Astrocyte (in vitro differentiated cells and primary cell): ENCODE measurements at regions not wholly inside any gene's neighbourhood (a gene's known extent, or its start where the extent isn't known, plus 50 kb on each side); places are given as distances from the start of the nearest gene placed in this dataset.

Source experiments
- DNase-seq: peaks from one replicate; pipeline ENCODE4 v3.0.0-alpha.2; 2010; ENCODE audit warnings: low read depth
- FAIRE-seq: peaks from 2 replicates; lab custom pipeline; 2011; peaks lifted over from hg19 to GRCh38; lab: Jason Lieb, UNC
- H2AFZ ChIP-seq: 2 replicates; pipeline ENCODE4 v1.6.0; 2012; ENCODE audit warnings: low read depth, low read length, inconsistent platforms
- H3K27ac ChIP-seq: 2 replicates; pipeline ENCODE4 v1.5.1; 2011; ENCODE audit warnings: low read depth, low read length, inconsistent platforms
- H3K27me3 ChIP-seq: 2 replicates; pipeline ENCODE4 v1.6.0; 2011; ENCODE audit warnings: low read length, inconsistent platforms; ENCODE audit not compliant: insufficient read depth
- H3K36me3 ChIP-seq: 2 replicates; pipeline ENCODE4 v1.5.1; 2011; ENCODE audit warnings: low read length, inconsistent platforms; ENCODE audit not compliant: insufficient read depth
- H3K4me1 ChIP-seq: 2 replicates; pipeline ENCODE4 v1.5.1; 2011; ENCODE audit warnings: low read length, inconsistent platforms; ENCODE audit not compliant: insufficient read depth
- H3K4me2 ChIP-seq: 2 replicates; pipeline ENCODE4 v1.6.0; 2012; ENCODE audit warnings: low read length, inconsistent platforms
- H3K4me3 ChIP-seq: 2 replicates; pipeline ENCODE4 v1.5.1; 2011; ENCODE audit warnings: low read depth, mild to moderate bottlenecking, low read length, inconsistent platforms; ENCODE audit not compliant: insufficient read depth
- H3K79me2 ChIP-seq: 2 replicates; pipeline ENCODE4 v1.6.0; 2012; ENCODE audit warnings: mild to moderate bottlenecking, low read length, inconsistent platforms; ENCODE audit not compliant: insufficient read depth
- H3K9ac ChIP-seq: 2 replicates; pipeline ENCODE4 v1.6.0; 2012; ENCODE audit warnings: mild to moderate bottlenecking, low read length, inconsistent platforms
- H3K9me3 ChIP-seq: 2 replicates; pipeline ENCODE4 v1.5.1; 2012; ENCODE audit warnings: low read depth, mild to moderate bottlenecking, low read length, inconsistent platforms; ENCODE audit not compliant: insufficient read depth
- H4K20me1 ChIP-seq: 2 replicates; pipeline ENCODE4 v1.6.0; 2012; ENCODE audit warnings: low read length, inconsistent platforms; ENCODE audit not compliant: insufficient read depth
- H3K27ac Mint-ChIP-seq: one replicate; pipeline ENCODE4 v1.8.0; 2021; ENCODE audit warnings: mild to moderate bottlenecking, mixed read lengths; ENCODE audit not compliant: unreplicated experiment
- H3K27me3 Mint-ChIP-seq: one replicate; pipeline ENCODE4 v1.8.0; 2021; ENCODE audit warnings: low read depth, mixed read lengths; ENCODE audit not compliant: unreplicated experiment
- H3K36me3 Mint-ChIP-seq: one replicate; pipeline ENCODE4 v1.8.0; 2021; ENCODE audit warnings: low read depth, mixed read lengths; ENCODE audit not compliant: unreplicated experiment
- H3K4me1 Mint-ChIP-seq: one replicate; pipeline ENCODE4 v1.8.0; 2021; ENCODE audit warnings: low read depth, mixed read lengths; ENCODE audit not compliant: unreplicated experiment
- H3K4me3 Mint-ChIP-seq: one replicate; pipeline ENCODE4 v1.8.0; 2021; ENCODE audit warnings: mild to moderate bottlenecking, moderate library complexity, mixed read lengths; ENCODE audit not compliant: unreplicated experiment
- H3K9me3 Mint-ChIP-seq: one replicate; pipeline ENCODE4 v1.8.0; 2021; ENCODE audit warnings: mild to moderate bottlenecking, mixed read lengths; ENCODE audit not compliant: unreplicated experiment
- CTCF ChIP-seq: IDR thresholded peaks from 2 replicates; pipeline ENCODE4 v1.5.1; 2011; ENCODE audit warnings: low read depth, mild to moderate bottlenecking, inconsistent platforms, low read length, moderate library complexity; ENCODE audit not compliant: insufficient read depth
- EZH2 ChIP-seq: IDR thresholded peaks from 2 replicates; pipeline ENCODE4 v1.6.1; 2012; ENCODE audit warnings: mild to moderate bottlenecking, low read length, inconsistent platforms; ENCODE audit not compliant: insufficient read depth

- H3K36me3 Mint-ChIP-seq = no peaks in the 10 kb centered on the region
- Histone ChIP-seq H3K4me3 (no peak overlapping the region), H2AFZ (no peak overlapping the region), H3K9ac (no peak overlapping the region), H3K79me2 (no peaks in the 10 kb centered on the region), H4K20me1 (no peaks in the 10 kb centered on the region), H3K27ac (no peak overlapping the region), H3K9me3 (no peaks in the 10 kb centered on the region), H3K4me2 (no peak overlapping the region), H3K4me1 (no peaks in the 10 kb centered on the region), H3K36me3 (no peaks in the 10 kb centered on the region), H3K27me3 (no peaks in the 10 kb centered on the region)
- H3K9me3 Mint-ChIP-seq = peaks cover 11% of the 10 kb centered on the region
- TF ChIP-seq CTCF = no peak
- TF ChIP-seq EZH2 = no peak
- no peak overlapping the region for H3K4me3 Mint-ChIP-seq
- no peak for FAIRE-seq
- no peak overlapping the region for H3K27ac Mint-ChIP-seq
- H3K4me1 Mint-ChIP-seq = no peaks in the 10 kb centered on the region
- H3K27me3 Mint-ChIP-seq = no peaks in the 10 kb centered on the region
- DNase-seq = no peak
Observed at GRCh38 chr4:155107059-155107458, 101.4 kb upstream of the NPY2R start.

- no peaks in the 10 kb centered on the region for H3K4me1 ChIP-seq
- H3K4me3 ChIP-seq = no peak overlapping the region
- H3K27me3 Mint-ChIP-seq = no peaks in the 10 kb centered on the region
- DNase-seq (no peak), FAIRE-seq (no peak)
- H3K27me3 ChIP-seq = no peaks in the 10 kb centered on the region
- peaks cover 16% of the 10 kb centered on the region for H3K9me3 Mint-ChIP-seq
- H4K20me1 ChIP-seq = no peaks in the 10 kb centered on the region
- no peaks in the 10 kb centered on the region for H3K79me2 ChIP-seq
- H3K36me3 Mint-ChIP-seq = no peaks in the 10 kb centered on the region
- TF ChIP-seq EZH2 (no peak), CTCF (no peak)
- no peak overlapping the region for H3K27ac Mint-ChIP-seq
- H3K9ac ChIP-seq = no peak overlapping the region
- no peaks in the 10 kb centered on the region for H3K36me3 ChIP-seq
- H3K4me2 ChIP-seq = no peak overlapping the region
- no peak overlapping the region for H3K4me3 Mint-ChIP-seq
- H3K4me1 Mint-ChIP-seq = no peaks in the 10 kb centered on the region
- H2AFZ ChIP-seq = no peak overlapping the region
- H3K27ac ChIP-seq = no peak overlapping the region
- peaks cover 6% of the 10 kb centered on the region for H3K9me3 ChIP-seq
Observed at GRCh38 chr4:155114790-155115189, 93.6 kb upstream of the NPY2R start.

DNA sequence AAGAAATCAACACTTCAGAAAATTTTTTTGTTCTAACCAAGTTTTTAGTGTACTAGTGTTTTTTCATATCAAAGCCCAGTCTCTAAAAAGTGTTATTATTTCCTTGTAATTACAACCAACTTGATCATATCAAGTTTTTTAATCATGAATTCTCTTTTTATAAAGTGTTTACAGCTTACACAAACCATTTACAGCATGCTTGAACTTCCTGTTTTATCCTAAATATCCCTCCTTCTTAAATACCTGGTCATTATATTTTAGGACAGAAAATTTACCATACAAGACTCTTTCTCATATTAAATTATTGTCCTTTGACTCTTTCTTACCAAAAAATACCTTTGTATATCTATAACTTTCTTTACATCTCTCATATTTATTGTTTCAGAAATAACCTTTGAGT is 89.4 kb upstream of the NPY2R start:
- Mint-ChIP-seq H3K4me1 (no peaks in the 10 kb centered on the region), H3K4me3 (no peak overlapping the region), H3K36me3 (no peaks in the 10 kb centered on the region), H3K27ac (no peak overlapping the region), H3K27me3 (no peaks in the 10 kb centered on the region), H3K9me3 (peaks cover 3% of the 10 kb centered on the region)
- no peaks in the 10 kb centered on the region for H3K27me3 ChIP-seq
- no peak overlapping the region for H3K4me3 ChIP-seq
- H3K79me2 ChIP-seq = no peaks in the 10 kb centered on the region
- no peaks in the 10 kb centered on the region for H3K4me1 ChIP-seq
- no peak for TF ChIP-seq CTCF
- no peak for TF ChIP-seq EZH2
- no peaks in the 10 kb centered on the region for H4K20me1 ChIP-seq
- no peak overlapping the region for H3K27ac ChIP-seq
- H3K9me3 ChIP-seq = peaks cover 6% of the 10 kb centered on the region
- no peak overlapping the region for H3K9ac ChIP-seq
- no peak for FAIRE-seq
- H3K4me2 ChIP-seq = no peak overlapping the region
- H2AFZ ChIP-seq = no peak overlapping the region
- DNase-seq = no peak
- H3K36me3 ChIP-seq = no peaks in the 10 kb centered on the region
